ENCODE measurements at regions not wholly inside any gene's neighbourhood (a gene's known extent, or its start where the extent isn't known, plus 50 kb on each side); places are given as distances from the start of the nearest gene placed in this dataset.

DNA sequence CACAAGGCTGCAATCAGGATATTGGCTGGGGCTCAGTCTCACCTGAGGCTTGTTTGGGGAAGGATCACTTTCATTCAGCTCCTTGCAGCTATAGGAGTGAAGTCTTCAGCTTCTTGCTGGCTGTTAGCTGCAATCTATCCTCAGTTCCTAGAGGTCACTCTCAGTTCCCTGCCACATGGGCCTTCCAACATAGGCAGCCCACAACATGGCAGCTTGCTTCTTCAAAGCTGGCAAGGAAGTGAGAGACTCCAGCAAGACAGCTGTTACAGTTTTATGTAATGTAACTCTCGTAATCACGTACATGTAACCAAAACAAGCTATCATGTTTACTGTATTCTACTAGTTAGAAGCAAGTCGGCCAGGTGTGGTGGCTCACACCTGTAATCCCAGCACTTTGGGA lies 226.9 kb downstream of the CDC5L start:
- DNase-seq, result no peak

DNA sequence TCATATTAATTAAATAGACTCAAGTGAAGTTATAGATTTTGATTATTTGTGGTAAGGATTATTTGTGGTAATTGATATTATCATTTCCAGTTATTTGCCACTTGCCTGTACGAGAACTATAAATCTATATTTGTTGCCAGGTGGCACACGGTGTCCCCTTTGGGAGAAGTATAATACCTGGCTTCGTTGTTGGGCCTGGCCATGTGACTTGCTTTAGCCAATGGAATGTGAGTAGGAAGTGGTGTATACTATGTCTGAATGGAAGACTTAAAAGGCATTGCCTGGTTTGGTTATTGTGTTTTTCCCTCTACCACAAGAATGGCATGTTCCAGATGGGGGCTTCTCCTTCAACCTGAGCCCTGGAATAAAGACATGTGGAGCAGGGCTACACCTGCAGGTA lies 228.1 kb downstream of the CDC5L start:
- no peak for DNase-seq

DNA sequence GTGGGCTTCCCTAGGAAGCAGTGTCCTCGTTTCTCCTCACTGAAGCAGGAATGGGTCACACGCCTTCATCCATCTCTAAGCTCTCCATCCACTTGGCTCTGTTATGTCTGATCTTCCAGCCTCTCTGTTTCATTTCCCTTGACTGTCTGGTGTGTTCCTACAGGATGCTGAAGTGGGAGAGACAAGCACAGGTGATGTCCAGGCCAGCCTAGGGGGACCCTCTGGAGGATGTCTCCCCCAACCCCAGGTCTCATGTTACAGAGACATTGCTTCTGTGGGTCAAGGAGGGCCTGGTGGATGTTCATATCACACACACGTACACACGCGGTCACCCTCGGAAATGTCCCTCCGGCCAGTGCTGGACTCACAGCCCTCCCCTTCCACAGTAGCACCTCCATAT lies 229.9 kb downstream of the CDC5L start:
- DNase-seq, result no peak

DNA sequence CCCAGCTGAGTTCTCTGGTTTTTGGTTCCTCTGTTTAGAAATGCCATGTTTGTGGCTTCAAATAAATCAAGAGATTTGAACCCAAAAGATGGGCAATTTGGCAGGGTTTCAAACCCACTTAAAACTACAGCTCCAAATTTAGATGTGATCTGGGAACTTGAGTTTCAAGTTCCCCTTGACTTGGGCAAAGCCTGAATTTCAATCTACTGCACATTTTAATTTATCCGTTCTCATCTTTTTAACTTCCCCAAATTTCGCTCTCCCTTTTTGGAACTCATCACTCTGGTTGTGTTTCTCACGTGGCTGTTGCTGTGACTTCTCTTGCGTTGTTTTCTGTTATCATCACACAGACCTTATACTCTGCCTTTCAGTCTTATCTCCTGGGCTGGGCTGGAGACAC lies 230.9 kb downstream of the CDC5L start:
- DNase-seq, result no peak

DNA sequence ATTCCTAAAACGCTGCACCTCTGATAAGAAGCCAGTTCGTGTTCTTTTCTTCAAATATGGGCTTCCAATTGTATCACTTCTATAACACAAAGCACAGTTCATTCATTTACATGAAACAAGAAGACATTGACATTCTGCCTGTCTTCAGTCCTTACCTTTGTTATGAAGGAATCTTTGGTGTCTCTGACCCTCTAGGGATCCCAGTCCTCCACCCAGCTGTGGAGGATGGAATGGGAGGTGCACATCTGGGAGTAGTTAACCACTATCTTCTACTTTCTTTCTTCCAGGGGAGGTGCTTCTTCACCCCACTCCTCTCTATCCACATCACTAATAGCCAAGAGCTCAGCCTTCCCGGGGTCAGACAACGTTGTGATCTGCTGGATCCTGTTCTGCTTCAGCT lies 233.4 kb downstream of the CDC5L start:
- DNase-seq, result no peak

DNA sequence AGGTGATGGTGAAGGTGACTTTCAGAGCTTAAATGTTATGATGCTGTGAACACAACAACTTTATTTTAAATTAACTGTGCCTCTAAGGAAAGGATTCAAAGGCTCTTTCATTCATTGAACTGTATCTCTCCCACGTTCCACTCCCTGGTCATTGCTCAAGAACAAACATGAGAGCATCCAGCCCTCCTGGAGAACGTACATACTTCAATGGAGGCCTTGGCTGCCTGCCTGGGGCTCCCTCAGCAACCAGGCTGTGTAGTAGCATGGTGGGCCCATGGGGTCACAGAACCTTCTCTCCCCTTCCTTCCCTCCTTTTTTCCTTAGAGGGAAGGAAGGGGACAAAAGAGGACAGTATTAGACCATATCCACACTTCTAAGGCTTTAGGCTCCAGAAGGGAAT lies 234.3 kb downstream of the CDC5L start:
- DNase-seq, result no peak

DNA sequence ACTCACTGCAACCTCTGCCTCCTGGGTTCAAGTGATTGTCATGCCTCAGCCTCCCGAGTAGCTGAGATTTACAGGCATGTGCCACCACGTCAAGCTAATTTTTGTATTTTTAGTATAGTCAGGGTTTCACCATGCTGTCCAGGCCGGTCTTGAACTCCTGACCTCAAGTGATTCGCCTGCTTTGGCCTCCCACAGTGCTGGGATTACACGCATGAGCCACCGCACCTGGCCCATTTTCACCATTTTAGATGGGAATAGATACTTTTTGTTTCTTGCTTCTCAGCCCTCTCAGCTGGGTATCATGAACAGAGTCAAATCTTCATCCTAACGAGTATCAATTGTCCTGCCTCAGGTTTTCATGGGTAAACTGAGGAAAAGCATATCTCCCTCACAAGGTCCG lies 235.0 kb downstream of the CDC5L start:
- DNase-seq, result no peak

DNA sequence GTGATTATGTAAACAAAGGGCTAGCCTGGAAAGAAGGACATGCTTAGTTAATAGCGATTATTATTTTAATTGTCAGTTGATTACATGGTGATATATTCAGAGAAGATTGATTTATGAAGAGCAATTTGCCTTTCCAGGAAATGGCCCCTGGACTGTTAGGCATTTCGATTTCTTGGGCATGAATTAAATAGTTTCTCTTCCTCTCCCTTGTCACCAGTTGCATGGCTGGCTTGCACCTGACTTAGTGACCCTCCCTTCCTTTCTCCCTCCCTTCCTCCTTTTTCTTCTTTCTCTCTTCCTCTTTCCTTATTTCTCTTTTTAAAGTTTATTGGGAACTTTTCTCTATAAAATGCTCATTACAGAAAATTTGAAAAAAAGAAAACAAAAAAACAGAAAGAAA lies 235.4 kb downstream of the CDC5L start:
- DNase-seq, result no peak

DNA sequence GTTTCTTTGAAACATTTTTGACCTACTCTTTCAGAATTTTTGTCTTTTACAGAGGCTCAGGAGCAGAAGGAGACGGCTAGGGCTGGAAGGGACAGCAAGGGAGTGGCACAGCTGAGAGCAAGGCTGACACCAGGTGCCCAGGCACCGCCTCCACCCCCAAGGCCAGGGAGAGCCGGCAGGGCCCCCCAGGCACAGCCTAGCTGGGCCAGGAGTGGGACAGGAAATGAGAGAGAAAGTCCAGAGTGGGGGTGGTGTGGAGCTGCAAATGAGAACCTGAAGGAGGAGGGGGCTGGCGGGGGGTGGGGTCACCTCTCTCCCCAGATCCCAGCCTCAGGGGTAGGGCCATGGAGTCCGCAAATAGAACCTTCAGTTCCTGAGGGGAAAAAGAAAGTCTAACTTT lies 236.7 kb downstream of the CDC5L start:
- no peak for DNase-seq

DNA sequence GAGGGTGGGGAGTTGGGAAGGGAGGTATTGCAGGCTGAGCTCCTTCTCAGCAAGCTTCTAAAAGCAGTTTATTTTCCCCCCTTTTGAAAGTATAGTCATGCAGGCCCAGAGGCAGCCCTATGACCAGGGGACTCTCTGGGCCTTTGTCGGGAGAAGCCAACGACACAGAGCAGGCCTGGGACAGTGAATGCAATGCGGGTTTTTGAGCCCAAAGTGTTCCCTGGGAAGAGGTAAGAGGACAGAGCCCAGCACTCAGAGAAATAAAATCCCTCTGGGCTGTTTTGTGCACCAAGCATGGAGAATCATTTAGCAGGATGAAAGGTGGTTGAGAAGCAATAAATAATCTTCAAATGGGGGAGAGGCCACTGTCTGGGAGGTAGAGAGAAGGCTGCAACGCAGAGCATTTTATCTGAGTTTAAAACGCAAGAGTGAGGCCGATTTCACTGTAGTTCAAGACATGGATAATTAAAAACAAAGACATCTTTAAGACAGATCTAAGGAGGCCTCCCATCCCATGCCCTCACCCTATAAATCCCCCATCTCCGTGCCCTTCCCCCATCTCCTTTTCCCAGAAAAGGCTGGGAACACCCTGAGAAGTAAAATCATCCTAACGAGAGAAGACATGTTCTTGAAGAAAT lies 237.5 kb downstream of the CDC5L start:
- DNase-seq, result no peak

DNA sequence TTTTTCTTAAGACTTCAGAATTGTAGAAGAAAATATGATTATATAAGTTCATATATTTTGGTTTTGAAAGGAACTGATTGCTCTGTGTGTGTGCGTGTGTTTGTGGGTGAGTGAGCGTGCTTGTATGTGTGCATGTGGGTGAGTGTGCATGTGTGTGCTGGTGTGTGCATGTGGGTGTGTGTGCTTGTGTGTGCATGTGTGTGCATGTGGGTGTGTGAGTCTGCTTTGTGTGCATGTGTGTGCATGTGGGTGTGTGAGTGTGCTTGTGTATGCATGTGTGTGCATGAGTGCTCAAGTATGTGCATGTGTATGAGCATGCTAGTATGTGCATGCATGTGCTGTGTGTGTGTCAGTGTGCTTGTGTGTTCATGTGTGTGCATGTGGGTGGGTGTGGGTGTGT lies 238.5 kb downstream of the CDC5L start:
- DNase-seq, result no peak

DNA sequence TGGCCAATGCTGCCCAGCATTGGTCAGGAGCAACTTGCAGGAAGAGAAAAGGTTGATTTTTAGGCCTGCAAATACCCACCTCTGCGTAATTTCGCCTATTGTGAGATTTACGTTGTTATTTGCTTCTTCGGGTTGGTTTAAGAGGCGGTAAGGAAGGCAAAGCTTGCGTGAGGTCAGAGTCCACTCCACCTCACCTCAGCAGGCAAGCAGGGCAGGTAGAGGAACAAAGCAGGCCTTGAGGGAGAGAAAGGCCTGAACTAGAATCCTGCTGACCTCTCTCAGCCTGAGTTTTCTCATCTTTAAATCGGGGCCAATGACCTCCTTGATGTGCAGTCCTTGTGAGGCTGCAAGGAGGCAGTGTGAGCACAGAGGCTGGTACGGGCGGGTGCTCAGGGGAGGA lies 239.1 kb downstream of the CDC5L start:
- no peak for DNase-seq

DNA sequence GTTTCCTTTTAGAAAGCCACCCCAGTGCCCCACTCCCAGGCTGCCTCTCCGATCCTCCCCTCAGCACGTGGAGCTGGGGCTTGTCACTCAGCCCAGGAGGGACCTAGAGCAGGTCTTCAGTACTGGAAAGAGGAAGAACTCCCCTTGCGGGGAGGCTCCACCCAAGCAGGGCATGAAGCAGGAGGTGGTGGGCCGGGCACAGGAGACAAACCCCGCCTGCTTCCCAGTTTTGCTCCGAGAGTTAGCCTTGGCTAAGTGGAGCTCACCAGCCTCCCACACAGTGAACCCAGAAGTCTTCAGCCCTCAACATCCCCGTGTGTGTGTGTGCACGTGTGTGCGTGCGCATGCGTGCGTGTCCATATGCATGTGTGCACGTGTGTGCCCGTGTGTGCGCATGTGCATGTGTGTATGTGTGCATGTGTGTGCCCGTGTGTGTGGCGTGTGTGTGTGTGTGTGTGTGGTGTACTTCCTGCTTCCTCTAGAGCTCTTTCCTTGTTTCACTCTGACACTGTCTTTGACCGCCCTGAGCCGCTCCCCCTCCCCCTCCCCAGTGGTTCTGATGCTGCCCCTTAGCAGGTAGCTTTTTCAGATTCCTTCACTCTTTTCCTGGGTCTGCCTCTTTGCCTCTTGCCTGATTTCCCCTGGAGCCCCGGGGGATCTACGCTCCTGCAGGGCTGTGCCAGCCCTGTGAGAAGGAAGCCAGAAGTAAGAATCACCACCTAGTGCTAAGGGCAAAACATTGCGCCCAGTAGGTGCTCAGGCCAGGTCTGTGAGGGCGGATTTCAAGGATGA lies 239.8 kb downstream of the CDC5L start:
- peak; percentile 49 for DNase-seq

DNA sequence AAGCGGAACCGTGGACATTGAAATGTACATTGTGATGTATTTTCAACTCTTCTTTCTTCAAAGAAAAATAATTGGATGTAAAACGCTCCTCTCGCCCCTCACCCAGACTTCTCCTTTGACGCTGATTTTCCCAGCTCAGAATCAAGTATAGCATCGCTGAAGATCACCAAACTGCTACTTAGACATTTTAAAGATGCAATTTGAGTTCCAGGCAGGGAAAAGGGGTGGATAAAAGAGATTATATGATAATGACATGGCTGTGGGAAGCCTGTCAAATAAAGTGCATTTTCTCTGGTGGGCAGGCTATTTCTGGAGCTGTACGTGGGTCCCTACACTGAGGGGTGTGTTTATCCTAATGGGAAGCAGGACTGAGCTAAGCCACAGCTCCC lies 240.4 kb downstream of the CDC5L start:
- peak; percentile 49 for DNase-seq

DNA sequence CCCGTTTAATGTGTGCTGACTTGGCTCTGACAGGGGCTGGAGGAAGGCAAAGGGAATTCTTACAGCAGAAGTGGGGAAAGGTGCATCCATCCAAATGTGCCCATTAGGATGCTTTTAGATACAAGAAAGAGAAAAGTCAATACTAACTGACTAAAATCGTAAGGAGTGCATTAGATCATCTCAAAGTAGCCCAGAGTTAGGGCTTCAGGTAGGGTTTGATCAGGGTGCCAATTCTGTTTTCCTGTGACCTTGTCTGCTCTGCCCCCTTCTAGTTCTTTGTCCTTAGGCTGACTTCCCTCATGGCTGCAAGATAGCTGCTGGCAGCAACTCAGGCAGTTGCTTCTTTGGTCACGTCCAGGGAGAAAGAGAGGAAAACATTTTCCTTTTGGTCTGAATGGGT lies 240.8 kb downstream of the CDC5L start:
- no peak for DNase-seq

DNA sequence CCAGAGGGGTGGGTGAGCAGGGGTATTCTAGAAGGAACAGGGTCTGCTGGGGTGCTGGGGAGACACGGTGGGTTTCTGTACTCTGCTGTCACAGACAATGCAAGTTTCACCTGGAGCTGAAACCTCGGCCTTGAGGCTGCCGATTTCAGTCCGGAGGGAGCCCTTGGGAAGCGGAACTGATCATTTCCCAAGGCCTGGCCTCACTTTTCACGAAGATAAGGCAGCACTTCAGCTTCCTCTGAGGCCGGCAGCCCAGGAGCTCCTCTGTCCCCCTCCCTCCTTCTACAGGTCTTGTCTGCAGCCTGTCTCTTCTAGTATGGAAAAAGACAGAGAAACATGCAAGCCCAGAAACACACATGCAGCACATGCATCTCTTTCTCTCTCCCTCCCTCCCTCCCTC lies 242.1 kb downstream of the CDC5L start:
- DNase-seq, result no peak

DNA sequence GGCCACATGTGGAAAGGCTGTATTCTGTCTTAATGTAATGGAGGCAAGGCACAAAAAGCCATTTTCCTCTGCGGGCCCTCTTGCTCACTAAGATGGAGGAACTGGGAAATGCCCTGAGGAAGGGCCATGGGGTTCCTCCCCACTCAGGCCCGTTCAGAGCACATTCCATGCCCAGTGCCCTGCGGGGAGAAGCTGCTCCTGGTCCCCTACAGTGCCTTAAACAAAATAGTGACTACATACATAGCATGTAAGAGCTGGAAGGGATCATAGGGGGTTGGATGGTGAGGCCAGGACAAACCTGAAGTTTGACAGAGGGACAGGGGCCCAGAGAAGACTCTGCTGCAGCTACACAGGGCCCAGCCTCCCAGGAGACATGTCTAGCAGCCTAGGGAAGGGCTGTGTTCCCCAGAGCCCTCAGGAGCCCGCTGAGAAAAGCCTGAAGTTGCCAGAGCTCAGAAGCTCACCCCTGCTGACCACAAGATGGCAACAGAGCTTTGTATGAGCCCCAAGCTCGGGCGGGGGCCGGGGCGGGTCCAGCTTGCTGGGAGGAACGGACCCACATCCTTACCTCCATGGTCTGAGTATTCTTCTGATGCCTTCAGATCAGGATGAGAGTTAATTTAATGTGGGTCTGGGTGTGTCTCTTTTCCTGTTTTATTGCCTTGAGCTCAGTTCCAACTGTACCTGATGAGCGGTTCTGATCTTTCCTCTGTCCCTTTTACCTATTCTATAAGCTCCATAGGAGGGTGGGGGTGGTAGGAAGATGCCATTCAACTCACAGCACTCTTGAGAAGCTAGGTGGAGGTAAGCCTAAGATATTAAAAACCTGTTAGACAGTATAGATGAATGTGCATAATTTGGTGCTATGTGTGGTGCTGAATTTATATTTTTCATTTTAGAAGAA lies 242.9 kb downstream of the CDC5L start:
- peak; percentile 60 for DNase-seq

DNA sequence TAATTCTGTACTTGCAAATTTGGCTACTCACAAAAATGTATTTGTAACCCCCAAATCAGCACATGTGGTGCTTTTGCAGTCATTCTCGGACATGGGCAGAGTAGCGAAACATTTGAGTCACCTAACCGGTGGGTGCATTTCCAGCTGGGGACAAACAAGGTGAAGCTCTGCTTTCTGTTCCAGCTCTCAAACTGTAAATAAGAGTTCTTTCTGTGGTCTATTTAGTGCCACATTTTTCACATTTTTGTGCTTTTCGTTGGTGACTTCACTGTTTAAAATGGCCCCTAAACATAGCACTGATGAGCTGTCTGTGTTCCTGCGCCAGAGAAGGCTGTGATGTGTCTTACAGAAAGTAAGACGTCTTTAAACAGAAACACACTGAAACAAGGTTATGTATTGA lies 244.5 kb downstream of the CDC5L start:
- no peak for DNase-seq

DNA sequence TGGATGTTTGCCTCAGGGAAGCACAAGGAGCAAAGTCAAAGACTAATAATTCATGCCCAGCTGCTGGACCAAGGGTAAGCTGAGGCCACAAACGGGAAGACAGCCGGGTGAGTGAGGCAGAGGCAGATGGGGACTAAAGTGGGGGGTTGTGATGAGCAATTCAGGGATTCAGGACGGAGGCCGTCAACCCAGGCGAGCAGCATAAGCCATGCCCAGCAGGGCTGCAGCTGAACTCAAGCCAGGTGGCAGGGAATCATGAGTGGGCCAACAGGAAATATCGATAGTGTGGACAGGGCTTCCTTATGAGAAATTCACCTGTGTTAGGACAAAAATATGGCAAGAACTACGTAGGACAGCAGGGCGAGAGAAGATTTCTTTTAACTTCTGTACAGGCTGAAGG lies 246.8 kb downstream of the CDC5L start:
- DNase-seq, result no peak

DNA sequence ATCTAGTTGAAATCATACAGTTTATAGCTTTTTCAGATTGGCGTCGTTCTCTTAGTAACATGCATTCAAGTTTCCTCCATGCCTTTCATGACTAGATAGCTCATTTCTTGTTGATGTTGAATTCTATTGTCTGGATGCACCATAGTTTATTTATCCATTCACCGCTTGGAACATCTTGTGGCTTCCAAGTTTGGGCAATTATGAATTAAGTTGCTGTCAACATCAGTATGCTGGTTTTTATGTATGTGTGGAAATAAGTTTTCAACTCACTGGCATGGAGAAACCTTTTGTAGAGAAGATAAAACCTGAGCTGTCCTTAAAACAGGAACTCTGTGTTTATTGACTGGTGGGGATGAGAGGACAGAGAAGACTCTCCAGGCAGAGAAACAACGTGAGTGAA lies 248.0 kb downstream of the CDC5L start:
- no peak for DNase-seq

DNA sequence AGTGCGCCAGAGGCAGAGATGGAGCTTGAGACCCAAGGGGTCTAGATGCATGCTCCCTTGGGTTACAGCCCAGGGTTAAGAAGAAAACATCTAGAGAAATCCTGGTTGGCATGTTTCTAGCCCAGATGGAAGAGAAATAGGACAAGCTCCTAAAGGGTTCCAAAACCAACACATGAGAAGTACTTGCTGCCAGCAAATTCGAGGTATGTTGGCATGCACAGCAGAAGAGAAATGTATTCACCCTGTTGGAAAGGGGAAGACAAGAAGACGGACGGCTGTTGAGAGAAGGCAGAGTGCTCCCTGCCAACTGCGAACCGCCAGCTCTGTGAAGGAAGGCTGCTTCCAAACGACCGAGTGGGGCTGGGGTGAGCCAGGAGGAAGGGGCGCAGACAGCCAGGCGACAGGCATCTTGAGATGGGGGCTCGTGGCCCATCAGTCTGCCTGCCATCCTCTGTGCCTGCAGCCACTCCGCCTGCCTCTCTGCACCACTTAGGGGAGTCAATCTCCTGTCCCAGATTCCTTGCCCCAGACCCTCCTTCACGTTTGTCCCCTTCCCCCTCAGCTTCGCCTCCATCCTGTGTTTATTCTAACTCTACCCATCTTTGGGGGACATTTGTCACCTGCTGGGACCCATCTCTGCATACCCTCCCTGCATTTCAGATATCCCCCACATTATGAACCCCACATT lies 249.2 kb downstream of the CDC5L start:
- peak; percentile 80 for DNase-seq

DNA sequence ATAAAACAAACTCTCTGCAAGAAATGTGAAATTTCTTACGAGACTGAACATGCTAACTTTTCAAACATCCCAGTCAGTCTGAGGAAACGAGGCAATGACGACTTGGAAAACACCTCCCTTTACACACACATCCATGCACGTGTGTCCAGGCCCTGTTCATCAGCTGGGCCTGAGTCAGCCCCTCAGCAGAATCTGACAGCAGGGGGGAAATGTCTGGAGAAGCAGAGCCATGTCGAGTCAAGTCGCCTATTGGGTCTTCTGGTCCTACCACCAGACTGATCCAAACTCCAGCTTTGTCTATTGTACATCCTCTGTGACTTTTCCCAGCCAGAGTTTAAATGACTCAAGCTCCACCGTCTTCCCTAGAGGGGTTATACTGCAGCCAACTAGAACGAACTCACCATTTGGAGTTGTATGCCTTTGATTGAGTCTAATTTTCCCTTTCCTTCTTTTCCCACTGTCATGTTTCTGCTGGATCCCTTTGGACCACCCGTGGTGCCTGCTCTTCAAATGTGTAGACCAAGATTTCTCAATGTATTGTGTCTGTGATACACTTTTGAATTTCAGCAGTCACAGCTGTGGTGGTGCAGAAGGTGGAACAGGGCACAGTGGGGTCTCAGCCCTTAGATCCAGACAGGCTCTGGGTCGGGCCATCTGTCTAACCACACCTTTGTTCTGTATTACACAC lies 254.0 kb downstream of the CDC5L start:
- DNase-seq, result no peak

DNA sequence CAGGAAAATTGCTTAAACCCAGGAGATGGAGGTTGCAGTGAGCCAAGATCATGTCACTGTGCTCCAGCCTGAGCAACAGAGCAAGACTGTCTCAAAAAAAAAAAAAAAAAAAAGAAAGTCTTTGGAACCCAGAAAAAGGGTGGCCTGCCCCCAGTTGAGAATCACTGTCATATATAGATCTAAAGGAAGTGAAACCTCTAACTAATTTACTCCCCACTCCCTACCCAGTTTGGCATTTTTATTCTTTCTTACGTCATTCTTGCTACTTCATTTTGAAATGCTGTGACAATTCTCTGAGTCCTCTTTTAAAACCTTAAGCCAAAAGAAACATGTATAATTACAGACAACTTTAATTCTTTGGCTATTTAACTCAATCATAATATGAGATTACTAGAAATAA lies 254.8 kb downstream of the CDC5L start:
- no peak for DNase-seq
